GM18858 (cell line): ENCODE measurements at regions not wholly inside any gene's neighbourhood (a gene's known extent, or its start where the extent isn't known, plus 50 kb on each side); places are given as distances from the start of the nearest gene placed in this dataset.

Experiments
- ATAC-seq: cut with Tn5 transposase; IDR thresholded peaks from one replicate; pipeline ENCODE4 v1.9.1; 2021; ENCODE audit not compliant: unreplicated experiment

DNA sequence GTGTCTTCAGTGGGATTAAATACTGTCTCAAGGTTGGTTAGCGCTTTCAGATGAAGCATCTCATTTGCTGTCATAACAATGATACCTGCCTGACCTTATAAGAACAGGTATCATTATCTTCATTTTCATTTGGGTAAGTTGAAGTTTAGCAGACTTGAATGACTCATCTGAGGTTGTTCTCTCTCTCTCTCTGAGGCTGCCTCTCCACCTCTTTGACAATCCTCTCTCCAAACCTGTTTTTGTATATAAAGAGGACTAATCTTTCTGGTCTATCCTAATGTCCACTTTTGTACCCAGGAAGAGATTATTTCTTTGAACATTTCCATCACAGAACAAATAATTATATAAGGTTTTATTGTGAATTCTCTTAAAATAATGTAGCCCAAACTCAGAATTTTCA lies 291.4 kb downstream of the KLF6 start:
- ATAC-seq: no peak

DNA sequence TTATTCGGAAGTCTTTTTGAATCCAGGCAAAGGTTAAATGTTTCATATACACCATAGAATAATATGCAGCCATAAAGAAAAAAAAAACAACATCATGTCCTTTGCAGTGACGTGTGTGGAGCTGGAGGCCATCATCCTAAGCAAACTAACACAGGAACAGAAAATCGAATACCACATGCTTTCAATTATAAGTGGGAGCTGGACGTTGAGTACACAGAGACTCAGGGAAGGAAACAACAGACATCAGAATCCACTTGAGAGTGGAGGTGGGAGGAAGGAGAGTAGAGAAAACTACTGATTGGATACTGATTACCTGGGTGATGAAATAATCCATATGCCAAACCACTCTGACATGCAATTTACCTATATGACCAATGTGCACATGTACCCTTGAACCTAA lies 293.4 kb downstream of the KLF6 start:
- no peak for ATAC-seq

DNA sequence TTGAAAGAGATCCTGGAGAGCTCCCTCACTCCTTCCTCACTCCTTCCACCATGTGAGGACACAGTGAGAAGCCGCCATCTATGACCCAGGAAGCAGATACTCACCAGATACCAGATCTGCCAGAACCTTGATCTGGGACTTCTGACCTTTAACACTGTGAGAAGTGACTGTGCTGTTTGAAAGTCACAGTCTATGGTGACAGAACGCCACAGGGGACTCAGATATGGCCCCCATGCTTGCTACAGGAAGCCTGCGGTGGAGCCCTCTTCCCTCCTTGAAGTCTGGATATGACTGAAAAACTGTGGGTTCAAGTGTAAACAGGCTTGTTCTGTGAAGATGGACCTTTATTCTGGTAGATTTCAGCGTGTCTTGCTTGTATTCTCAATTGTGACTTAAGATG lies 297.8 kb downstream of the KLF6 start:
- ATAC-seq: no peak

DNA sequence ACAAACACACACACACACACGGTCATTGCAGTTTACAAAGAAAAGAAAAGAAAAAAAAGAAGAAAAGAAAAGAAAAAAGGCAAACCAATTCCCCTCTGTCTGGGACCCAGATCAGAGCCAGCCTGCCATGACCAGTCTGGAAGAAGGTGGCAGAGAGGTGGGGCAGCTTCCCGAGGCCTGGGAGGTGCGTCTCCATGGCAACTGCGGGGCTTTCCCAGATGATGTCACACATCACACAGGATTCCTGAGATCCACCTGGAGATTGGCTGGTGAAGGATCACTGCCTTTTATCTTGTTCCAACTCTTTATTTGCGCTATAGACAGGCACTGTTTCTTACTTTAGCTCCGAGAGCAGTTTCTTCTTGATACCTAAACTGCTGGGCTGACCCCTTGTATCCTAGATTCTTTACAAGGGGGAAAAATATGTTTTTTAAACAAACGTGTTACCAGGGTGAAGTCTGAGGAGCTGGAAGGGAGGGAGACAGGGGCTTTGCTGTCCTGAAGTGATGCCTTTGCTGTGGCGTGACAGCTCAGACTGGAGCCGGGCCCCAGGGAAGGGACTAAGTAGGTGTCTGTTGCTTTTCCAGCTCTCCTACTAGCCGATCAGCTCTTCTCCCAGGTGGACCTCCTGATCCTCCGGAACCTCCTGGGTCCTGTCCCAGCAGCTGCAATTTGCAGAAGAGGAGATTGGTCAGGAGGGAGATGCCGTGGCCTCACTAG lies 298.5 kb downstream of the KLF6 start:
- no peak for ATAC-seq

DNA sequence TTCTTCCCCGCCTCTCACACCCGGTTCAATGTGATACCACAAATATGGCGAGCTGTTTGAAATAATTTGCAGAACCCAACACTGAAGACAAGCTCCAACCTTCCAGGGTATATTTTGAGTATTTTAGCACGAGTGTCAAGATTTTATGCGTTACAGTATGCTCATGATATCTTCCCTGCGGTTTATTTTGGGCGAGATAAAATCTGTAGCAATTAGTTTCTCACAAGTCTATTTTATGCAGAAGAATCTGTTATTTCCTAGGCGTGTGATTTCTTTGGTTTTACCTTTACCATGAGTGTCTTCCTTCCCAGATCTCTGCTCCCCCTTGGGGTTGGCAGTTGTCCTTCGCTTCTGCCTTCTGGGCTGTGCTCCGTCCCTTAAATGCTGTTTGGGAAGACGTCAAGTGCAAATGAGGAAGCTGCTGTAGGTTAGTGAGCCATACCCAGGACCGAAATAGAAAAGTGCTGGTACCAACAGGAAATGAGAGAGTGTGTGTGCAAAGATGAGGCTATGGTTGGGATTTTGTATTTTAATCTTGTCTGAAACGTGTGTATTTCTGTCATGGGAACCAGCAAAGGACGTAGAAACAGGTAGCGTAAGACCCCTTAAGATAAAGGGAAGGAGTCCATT lies 299.8 kb downstream of the KLF6 start:
- ATAC-seq: peak; percentile 54

DNA sequence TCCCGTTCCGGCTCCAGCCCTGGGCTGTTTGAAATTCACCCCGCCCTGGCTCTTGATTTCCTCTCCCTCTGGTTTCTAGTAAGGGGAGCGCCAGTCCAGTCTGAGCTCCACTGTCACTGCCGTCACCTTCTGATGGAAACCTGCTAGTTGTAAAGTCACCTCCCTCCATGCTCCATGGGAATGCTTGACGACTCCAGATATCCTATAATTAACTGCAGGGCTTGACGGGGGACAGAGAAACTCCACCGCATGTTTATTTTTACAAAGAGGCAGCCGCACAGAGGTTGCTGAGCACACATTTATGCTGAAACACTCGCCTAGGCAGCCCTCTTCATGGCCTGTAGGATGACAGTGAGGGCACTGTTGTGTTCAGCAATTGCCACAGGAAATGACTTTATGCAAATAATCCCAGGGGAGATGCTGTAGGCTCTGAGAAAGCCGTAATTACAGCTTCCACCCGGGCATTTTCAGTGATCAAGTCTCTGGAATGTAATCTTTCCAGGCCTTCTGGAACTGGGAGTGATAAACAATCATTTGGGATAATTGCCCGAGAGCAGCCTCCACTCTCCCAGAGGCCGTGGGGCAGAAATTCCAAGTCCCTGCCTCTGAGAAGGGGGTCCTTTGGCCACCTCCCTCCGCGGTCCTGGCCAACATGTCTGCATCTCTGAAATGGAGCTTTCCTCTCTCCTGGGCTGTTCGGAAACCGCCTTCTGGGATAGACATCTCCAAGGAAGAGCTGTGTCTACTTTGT lies 300.5 kb downstream of the KLF6 start:
- peak; percentile 53 for ATAC-seq

DNA sequence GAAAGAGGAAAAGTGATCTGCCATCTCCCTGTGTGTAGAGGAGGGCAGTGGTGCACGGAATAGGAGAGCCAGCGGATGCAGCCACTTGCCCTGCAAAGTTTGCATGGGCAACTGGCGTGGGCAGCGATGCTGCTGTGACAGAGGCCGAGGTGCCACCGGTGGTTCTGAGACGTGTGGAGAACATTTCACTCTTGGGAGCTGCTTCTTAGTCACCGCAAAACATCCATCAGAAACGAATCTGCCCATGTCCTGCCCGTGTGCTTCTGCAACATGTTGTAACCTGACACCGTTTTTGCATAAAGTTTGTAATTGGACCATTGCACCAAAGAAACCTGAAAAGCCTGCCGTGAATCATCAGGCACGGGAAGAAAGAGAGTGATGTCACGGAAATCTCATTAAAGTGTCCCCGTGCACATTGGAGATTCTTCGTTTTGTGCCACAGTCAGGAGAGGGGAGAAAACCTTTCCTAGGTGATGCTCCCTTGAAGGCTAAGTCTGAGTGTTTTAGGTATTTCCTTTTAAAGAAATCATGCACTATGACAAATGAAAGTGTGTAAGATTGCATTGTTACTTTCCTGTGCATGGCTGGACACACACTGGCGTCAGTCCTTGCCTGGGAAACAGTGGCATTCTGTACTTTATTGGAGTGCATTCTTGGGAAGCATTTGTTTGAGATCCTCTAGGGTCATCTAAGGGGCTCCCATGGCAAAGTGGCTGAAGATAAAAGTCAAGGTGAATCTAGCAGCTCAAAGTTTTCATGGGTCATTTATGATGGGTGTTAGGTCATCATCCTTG lies 302.6 kb downstream of the KLF6 start:
- ATAC-seq: no peak

DNA sequence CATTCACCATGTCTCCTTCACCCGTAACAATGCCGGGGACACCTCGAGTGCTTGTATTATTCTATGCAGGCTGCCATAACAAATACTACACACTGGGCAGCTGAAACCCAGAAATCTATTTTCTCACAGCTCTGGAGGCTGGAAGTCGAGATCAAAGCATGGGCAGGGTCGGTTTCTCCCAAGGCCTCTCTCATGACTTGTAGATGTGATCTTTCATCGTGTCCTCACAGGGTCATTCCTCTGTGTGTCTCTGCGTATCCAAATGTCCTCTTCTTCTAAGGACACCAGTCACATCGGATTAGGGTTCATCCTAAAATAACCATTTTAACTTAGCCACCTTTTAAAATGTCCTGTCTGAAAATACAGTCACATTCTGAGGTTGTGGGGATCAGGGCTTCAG lies 303.5 kb downstream of the KLF6 start:
- ATAC-seq: no peak

DNA sequence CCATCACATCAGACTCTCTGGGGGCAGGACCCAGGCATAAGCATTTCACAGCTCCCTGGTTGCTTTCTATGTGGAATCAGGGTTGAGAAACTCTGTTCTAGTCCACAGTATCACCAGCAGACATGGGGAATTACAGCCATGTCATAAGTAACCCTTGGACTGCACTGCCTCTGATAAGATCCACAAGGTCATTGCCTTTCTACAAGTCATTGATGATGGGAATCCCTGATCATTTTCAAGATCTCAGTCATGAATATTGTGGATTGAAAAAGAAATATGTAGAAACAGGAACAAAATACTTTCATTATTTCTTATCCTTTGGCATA lies 304.1 kb downstream of the KLF6 start:
- ATAC-seq: no peak

DNA sequence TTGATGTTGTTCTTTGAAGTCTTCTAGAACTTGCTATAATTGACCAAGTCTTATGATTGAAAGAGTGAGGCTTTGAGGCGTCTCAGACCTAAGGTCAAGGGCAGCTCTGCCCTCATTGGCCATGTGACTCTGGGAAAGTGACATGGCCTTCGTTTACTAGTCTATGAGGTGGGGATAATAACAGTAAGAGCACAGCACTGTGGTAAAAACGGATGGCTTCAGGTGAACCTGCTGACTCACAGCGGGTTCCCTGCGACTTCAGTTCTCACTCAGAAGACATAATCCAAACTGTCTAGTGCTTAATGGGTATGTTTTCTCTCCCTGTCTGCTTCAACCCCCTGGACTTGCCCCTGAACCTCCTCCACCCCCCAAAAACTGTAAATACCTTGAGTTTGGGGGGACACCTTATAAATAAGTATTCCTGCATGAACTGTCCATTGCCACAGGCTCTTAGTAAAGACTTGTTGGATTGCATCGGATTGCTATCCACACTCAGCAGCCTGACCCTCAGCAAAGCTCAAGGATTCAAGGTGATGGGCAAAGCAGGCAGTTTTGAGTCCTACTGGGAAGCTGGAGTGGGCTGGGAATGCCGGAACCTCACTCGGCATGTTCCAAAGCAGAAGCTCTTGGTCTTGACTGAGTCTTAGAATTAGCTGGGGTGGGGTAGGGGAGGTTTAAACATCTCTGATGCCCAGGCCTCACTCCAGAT lies 304.6 kb downstream of the KLF6 start:
- ATAC-seq: no peak

DNA sequence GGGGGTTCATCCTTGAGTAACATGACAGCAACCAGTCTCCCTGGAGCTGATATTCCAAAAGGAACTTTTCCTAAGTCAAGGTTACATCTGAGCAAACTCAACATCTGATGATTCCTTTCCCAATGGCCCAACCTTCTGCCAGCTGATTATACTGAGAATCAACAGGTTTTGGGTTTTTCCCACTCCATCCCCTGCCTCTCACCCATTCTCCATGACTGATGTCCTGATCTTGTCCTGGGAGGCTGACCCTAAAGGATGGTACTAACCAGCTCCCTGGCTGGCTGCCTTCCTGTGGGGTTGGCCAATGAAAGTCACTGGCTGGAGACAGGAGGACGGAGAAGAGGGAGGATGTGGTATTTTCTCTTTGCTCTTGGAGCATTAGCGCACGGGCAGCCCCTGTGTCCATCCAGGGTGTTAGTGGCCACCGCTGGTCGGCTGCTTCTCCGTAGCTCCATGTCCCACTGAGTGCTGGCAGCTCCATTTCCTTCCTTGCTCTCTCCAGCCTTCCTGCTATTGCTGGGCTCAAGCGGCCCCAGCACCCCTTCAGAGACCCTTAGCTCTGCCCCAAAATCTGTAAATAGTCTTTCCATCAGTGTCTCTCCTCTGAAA lies 306.2 kb upstream of the PITRM1 start:
- no peak for ATAC-seq

DNA sequence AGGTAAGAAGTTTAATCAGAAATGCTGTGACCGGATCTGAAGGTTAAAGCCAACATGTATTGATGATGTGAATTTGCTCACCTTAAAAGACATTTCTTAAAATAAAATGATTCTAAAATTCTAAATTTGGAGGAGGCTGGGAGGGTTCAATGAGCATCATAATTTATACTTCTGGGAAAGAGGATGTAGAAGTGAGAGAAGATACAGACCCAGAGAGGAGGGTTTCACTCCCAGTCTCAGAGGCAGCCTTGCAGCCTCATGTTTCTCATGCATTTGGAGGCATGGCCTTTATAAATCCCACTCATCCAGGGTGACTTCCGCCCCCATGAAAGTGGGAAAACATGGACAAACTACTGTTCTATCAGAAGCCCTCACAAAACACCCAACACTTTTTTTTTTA lies 305.6 kb upstream of the PITRM1 start:
- ATAC-seq: peak; percentile 47

DNA sequence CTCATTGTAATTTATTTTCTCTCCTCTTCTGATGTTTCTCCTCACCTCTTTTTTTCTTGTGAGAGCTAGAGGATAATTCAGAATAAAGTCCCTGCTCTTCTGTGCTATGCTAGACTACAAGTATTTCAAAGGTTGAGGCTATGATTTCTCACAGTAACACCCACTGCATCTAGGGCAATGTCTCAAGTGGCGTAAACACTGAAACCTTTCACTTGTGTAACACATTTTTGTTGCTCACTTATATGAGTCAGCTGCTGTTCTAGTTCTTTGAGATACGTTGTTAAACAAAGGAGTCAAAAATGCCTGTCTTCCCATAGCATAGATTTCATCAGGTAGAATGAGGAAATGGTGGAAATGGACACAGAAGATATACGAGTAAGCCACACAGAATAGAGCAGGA lies 305.1 kb upstream of the PITRM1 start:
- peak; percentile 69 for ATAC-seq

DNA sequence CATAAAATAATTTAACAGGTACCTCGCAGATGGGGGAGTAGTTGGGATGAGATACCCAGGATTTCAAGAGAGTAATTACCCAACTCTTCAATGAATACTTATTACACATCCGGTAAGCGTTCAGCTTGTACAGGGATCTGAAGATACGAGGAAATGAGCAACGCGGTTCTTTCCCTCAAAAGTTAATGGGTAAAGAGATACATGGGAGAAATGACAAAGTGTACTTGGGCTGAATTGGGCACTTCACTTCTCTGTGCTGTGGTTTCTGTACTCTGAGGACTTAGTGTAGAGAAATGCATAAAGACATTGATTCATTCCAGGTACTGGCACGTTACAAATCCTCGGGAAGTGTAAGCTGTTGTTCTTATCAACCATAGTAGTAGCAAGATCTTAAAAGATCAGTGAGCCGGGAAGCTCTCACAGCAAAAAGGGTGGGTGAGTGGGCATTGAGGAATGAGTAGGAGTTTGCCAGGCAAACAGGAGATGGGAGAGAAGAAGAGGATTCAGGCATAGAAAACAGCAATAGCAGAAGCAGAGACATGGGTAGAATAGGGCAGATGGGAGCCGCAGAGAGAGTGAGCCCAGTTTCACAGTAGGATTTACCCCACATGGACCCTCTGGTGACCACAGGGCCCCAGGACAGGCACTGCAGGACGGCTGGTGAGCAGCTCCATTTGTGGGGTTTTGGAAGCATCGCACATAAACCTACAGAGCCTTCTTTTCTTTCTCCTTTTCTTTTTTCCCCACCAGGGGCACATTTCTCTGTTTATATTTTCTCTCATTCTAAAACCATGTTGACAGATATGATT lies 304.3 kb upstream of the PITRM1 start:
- no peak for ATAC-seq

DNA sequence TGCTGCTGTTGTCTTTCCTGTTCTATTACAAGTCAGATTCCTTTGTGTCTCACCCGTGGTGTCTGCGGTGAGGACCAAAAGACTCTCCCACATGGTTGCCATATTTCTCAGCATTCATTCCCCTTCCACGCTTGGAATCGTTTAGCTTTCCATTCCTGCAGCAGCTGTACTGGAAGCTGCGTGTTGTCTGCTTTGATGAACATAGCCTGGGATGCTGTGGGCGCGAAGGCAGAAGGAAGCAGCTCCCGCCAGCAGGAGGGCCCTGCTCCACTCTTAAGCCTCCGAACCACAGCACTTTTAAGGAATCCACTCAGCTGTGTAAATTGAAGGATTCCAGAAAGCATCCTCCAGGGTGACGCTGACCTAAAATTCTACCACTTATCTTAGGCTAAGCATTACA lies 303.6 kb upstream of the PITRM1 start:
- no peak for ATAC-seq

DNA sequence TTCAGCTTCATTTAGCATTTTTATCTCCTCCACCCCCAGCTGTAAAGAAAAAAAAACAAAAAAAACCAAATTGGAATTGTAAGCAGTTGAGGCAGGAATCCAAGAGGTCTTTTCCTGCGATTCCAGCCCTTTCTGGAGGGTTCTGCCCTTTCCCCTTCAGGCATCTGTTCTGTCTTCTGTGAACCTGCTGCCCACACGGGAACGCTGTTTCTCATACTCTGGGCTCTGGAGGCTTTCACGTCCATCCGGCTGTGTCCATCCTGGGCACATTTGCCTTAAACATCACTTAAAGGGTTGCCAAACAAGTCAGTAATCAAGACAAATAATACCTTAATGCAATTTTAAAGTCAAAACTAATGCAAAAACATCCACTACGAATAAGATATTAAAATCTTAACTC lies 302.8 kb upstream of the PITRM1 start:
- no peak for ATAC-seq

DNA sequence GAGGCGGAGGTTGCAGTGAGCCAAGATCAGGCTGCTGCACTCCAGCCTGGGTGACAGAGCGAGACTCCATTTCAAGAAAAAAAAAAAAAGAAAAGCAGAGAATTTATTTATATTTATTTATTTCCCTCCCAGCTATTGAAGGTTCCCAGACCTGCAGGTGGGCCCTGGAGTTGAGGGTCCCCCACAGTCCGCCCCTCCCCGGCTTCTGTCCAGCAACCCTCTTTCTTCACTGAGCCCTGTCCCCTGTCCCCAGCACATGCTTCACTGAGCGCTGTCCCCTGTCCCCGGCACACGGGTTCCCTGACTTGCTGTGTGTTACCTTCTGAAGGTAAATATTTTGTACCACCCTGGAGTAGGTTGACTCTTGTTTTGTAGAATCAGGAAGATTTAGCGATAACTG lies 301.7 kb upstream of the PITRM1 start:
- ATAC-seq: no peak

DNA sequence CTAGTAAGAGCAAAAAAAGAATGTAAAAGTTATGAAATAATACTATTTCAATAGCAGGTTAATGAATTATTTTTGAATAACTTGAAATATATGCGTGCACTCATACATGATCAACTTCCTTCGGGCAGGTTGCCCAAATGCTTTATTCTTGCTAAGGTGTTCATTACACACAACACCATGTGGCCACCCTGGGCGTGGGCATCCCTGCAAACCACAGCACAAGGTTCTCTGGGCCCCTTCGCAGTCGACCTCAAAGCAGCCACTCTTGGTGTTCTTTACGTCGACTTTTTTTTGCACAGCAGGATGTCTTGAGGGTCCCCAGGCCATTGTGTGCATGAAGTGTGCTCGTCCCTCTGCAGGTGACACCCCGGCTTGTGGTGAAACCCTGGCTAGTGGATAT lies 300.7 kb upstream of the PITRM1 start:
- ATAC-seq: no peak

DNA sequence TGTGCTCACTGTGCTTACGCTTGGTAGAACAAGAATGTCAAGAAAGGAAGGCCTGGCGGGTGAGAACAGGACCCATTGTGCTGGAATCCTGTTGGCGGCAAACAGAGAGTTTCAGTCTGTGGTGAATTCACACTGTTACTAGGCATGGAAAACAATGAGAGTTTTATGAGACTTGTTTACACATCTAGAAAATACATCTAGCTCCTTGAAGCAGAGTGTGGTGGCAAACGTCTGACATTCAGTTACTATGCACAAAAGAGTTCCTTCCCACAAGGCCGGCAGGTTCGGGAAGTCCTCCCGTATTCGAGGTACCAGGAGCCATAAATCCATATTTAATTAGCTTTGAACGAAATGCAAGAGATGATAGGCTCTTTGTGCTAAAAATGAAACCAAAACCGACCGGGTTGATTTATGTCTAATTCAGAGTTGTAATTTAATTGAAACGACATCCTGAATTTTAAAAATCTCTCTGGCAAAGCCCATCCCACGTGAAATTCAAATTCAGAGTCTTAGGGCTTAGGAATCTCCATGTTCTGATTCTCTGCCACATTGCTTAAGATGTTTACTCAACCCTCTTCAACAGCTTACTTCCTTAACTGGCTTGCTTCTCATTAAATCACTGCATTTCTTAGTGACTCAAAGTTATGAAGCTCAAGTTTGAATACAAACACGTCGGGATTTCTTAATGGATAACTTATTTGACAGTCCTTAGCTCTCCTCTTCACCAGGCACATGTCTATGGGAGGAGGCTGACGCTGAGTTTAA lies 299.9 kb upstream of the PITRM1 start:
- no peak for ATAC-seq
